Endothelial cell (in vitro differentiated cells): ENCODE measurements at regions not wholly inside any gene's neighbourhood (a gene's known extent, or its start where the extent isn't known, plus 50 kb on each side); places are given as distances from the start of the nearest gene placed in this dataset.

ENCODE experiments used
- DNase-seq: peaks from one replicate; pipeline ENCODE4 v3.0.0; 2021; ENCODE audit warnings: low spot score
- H3K27ac Mint-ChIP-seq: one replicate; pipeline ENCODE4 v1.8.0; 2021; ENCODE audit warnings: mixed read lengths, inconsistent platforms; ENCODE audit not compliant: unreplicated experiment
- H3K27me3 Mint-ChIP-seq: one replicate; pipeline ENCODE4 v1.8.0; 2021; ENCODE audit warnings: mild to moderate bottlenecking, moderate library complexity, mixed read lengths, inconsistent platforms; ENCODE audit not compliant: unreplicated experiment
- H3K36me3 Mint-ChIP-seq: one replicate; pipeline ENCODE4 v1.8.0; 2021; ENCODE audit warnings: mild to moderate bottlenecking, low read depth, mixed read lengths, inconsistent platforms; ENCODE audit not compliant: unreplicated experiment
- H3K4me1 Mint-ChIP-seq: one replicate; pipeline ENCODE4 v1.8.0; 2021; ENCODE audit warnings: mild to moderate bottlenecking, mixed read lengths, inconsistent platforms; ENCODE audit not compliant: unreplicated experiment
- H3K4me3 Mint-ChIP-seq: one replicate; pipeline ENCODE4 v1.8.0; 2021; ENCODE audit warnings: mild to moderate bottlenecking, mixed read lengths, inconsistent platforms; ENCODE audit not compliant: unreplicated experiment
- H3K9me3 Mint-ChIP-seq: one replicate; pipeline ENCODE4 v1.8.0; 2021; ENCODE audit warnings: mixed read lengths, inconsistent platforms; ENCODE audit not compliant: unreplicated experiment
- TF ChIP-seq, protein P1 (sequence below): fragments of 200-600 bp; sonication (generic); IDR thresholded peaks from one replicate; pipeline ENCODE4 v1.5.0; 2021; ENCODE audit warnings: antibody characterized with exemption; ENCODE audit not compliant: unreplicated experiment

GRCh38 chr13:76621705-76622104 is 264.5 kb downstream of the KCTD12 start:
- DNase-seq: no peak
- no peak overlapping the region for H3K4me3 Mint-ChIP-seq
- peaks cover 3% of the 10 kb centered on the region for H3K4me1 Mint-ChIP-seq
- no peaks in the 10 kb centered on the region for H3K9me3 Mint-ChIP-seq
- TF ChIP-seq, protein P1, sequence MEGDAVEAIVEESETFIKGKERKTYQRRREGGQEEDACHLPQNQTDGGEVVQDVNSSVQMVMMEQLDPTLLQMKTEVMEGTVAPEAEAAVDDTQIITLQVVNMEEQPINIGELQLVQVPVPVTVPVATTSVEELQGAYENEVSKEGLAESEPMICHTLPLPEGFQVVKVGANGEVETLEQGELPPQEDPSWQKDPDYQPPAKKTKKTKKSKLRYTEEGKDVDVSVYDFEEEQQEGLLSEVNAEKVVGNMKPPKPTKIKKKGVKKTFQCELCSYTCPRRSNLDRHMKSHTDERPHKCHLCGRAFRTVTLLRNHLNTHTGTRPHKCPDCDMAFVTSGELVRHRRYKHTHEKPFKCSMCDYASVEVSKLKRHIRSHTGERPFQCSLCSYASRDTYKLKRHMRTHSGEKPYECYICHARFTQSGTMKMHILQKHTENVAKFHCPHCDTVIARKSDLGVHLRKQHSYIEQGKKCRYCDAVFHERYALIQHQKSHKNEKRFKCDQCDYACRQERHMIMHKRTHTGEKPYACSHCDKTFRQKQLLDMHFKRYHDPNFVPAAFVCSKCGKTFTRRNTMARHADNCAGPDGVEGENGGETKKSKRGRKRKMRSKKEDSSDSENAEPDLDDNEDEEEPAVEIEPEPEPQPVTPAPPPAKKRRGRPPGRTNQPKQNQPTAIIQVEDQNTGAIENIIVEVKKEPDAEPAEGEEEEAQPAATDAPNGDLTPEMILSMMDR: no peak
- no peak overlapping the region for H3K27ac Mint-ChIP-seq
- no peaks in the 10 kb centered on the region for H3K36me3 Mint-ChIP-seq
- H3K27me3 Mint-ChIP-seq: no peaks in the 10 kb centered on the region

- Mint-ChIP-seq H3K36me3 (no peaks in the 10 kb centered on the region), H3K4me1 (no peaks in the 10 kb centered on the region), H3K4me3 (no peak overlapping the region), H3K9me3 (no peaks in the 10 kb centered on the region), H3K27me3 (no peaks in the 10 kb centered on the region), H3K27ac (no peak overlapping the region)
- DNase-seq: no peak
- TF ChIP-seq, protein P1: no peak
Measured at GRCh38 chr13:76620036-76620435, 266.2 kb downstream of the KCTD12 start.

DNA sequence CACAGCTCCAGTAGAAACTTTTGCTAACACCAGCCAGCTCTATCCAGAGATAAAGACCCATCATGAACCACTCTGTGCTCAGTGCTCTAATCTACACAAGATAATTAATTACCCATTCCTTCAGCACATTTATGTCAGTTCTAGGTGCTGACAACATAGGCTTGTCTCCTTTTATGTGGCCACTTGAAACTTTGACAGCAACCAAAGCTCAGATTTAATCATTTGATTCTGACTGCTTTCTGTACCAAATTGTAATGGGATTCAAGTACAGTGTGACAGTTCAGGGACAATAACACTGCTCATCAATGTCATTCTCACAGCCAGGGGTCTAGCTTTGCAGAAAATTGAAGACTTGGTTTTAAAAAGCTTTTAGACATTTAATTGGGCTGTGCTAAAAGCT is 266.6 kb downstream of the KCTD12 start:
- no peak for DNase-seq
- Mint-ChIP-seq H3K27me3 (no peaks in the 10 kb centered on the region), H3K4me3 (no peak overlapping the region), H3K27ac (no peak overlapping the region), H3K9me3 (no peaks in the 10 kb centered on the region), H3K4me1 (no peaks in the 10 kb centered on the region), H3K36me3 (no peaks in the 10 kb centered on the region)
- TF ChIP-seq, protein P1: no peak

DNA sequence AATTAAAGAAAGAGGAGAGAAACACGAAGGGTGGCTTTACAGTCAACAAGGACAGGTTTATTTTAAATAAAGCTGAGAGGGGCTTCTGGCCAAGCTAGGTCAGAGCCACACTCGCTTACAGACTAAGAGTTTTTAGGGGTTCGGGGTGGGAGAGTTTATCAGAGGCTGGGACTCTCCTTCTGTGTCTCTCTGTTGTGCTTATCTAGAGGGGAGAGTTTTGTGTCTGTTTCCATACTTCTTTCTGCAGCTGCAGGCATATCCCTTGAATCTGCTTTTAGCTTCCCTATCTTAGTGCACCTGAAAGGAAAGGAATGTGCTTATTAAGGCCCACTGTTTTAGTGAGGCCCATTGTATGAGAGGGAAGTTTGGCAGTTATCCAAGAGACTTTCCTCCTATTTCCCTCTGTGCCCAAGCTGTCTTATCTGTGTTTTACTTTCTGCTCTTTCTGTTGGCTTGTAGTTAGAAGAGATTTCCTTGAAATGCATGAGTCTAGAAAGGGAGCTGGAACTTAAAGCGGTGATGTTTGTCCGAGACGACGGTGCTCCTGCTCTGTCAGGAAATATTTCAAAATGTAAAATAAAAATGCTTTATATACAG is 275.3 kb downstream of the KCTD12 start:
- TF ChIP-seq, protein P1: no peak
- H3K4me3 Mint-ChIP-seq: no peak overlapping the region
- no peaks in the 10 kb centered on the region for H3K4me1 Mint-ChIP-seq
- H3K36me3 Mint-ChIP-seq: no peaks in the 10 kb centered on the region
- H3K27me3 Mint-ChIP-seq: no peaks in the 10 kb centered on the region
- no peaks in the 10 kb centered on the region for H3K9me3 Mint-ChIP-seq
- H3K27ac Mint-ChIP-seq: peak overlapping the region; percentile 15
- DNase-seq: no peak

GRCh38 chr13:76609643-76610042 is 276.6 kb downstream of the KCTD12 start:
- TF ChIP-seq, protein P1: no peak
- no peaks in the 10 kb centered on the region for H3K27me3 Mint-ChIP-seq
- H3K4me1 Mint-ChIP-seq: no peaks in the 10 kb centered on the region
- no peak overlapping the region for H3K27ac Mint-ChIP-seq
- no peaks in the 10 kb centered on the region for H3K9me3 Mint-ChIP-seq
- H3K4me3 Mint-ChIP-seq: no peak overlapping the region
- no peaks in the 10 kb centered on the region for H3K36me3 Mint-ChIP-seq
- DNase-seq: no peak
